Parathyroid adenoma (tissue), 2 donors: ENCODE measurements at regions not wholly inside any gene's neighbourhood (a gene's known extent, or its start where the extent isn't known, plus 50 kb on each side); places are given as distances from the start of the nearest gene placed in this dataset.

Experiments
- H2AFZ ChIP-seq: fragments of 300-600 bp; sonication (generic); one replicate; pipeline ENCODE4 v1.7.0; 2017; ENCODE audit warnings: antibody characterized with exemption, mild to moderate bottlenecking
- H3K27ac ChIP-seq: fragments of 300-600 bp; sonication (generic); one replicate; pipeline ENCODE4 v1.7.0; 2017
- H3K27me3 ChIP-seq: fragments of 300-600 bp; sonication (generic); one replicate; pipeline ENCODE4 v1.7.0; 2017; ENCODE audit warnings: low read length; ENCODE audit not compliant: control insufficient read depth, insufficient read depth
- H3K36me3 ChIP-seq: fragments of 300-600 bp; sonication (generic); one replicate; pipeline ENCODE4 v1.7.0; 2017; ENCODE audit warnings: low read length; ENCODE audit not compliant: control insufficient read depth, insufficient read depth
- H3K4me1 ChIP-seq: fragments of 300-600 bp; sonication (generic); one replicate; pipeline ENCODE4 v1.7.0; 2017; ENCODE audit warnings: control low read depth
- H3K4me2 ChIP-seq: fragments of 300-600 bp; sonication (generic); one replicate; pipeline ENCODE4 v1.7.0; 2017; ENCODE audit warnings: low read length
- H3K4me3 ChIP-seq: fragments of 300-600 bp; sonication (generic); one replicate; pipeline ENCODE4 v1.7.0; 2017; ENCODE audit warnings: low read depth, low read length
- H3K79me2 ChIP-seq: fragments of 300-600 bp; sonication (generic); one replicate; pipeline ENCODE4 v1.7.0; 2017; ENCODE audit warnings: control low read depth
- H3K9ac ChIP-seq: fragments of 300-600 bp; sonication (generic); one replicate; pipeline ENCODE4 v1.7.0; 2017; ENCODE audit warnings: mild to moderate bottlenecking
- H3K9me3 ChIP-seq: fragments of 300-600 bp; sonication (generic); one replicate; pipeline ENCODE4 v1.7.0; 2017; ENCODE audit warnings: low read length; ENCODE audit not compliant: control insufficient read depth
- CTCF ChIP-seq: fragments of 300-600 bp; sonication (generic); IDR thresholded peaks from one replicate; pipeline ENCODE4 v1.7.0; 2017; ENCODE audit warnings: antibody characterized with exemption, mild to moderate bottlenecking
- donor health status: primary hyperparathyroidism.

GRCh38 chr17:73998653-73999645, 204.5 kb upstream of the RPL38 start:
- Histone ChIP-seq H3K9me3 (no peaks in the 10 kb centered on the region), H2AFZ (no peak overlapping the region), H3K36me3 (no peaks in the 10 kb centered on the region), H3K79me2 (no peaks in the 10 kb centered on the region), H3K9ac (no peak overlapping the region), H3K4me3 (no peak overlapping the region), H3K27me3 (no peaks in the 10 kb centered on the region), H3K4me2 (no peak overlapping the region), H3K4me1 (no peaks in the 10 kb centered on the region), H3K27ac (no peak overlapping the region)
- peak; percentile 47 for TF ChIP-seq CTCF

DNA sequence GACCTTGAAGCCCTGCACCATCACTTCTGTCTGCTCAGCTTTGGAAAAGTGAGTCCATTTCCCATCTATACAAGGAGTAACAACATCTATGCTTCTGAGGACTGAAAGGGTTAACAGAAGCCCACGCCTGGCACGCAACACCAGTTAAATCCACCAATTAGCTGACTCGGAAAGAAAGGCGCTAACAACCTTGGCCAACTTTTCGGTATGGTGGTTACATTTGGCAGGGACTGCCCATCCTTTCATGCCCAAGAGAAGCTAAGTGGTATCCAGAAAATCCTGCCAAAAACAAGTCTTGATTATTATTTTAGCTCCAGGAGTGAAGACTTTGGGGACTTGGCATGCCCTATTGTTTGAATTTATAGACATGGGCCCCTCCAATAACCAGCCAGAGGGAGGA, 202.3 kb upstream of the RPL38 start:
- Histone ChIP-seq H3K4me1 (no peaks in the 10 kb centered on the region), H3K9ac (no peak overlapping the region), H3K27me3 (no peaks in the 10 kb centered on the region), H3K36me3 (no peaks in the 10 kb centered on the region), H3K27ac (no peak overlapping the region), H3K4me3 (no peak overlapping the region), H3K4me2 (no peak overlapping the region), H2AFZ (no peak overlapping the region), H3K9me3 (no peaks in the 10 kb centered on the region), H3K79me2 (no peaks in the 10 kb centered on the region)
- no peak for TF ChIP-seq CTCF

GRCh38 chr17:74002241-74002640, 201.2 kb upstream of the RPL38 start:
- Histone ChIP-seq H3K9ac (no peak overlapping the region), H3K27me3 (no peaks in the 10 kb centered on the region), H3K4me3 (no peak overlapping the region), H3K4me1 (no peaks in the 10 kb centered on the region), H3K4me2 (no peak overlapping the region), H3K36me3 (no peaks in the 10 kb centered on the region), H2AFZ (no peak overlapping the region), H3K9me3 (no peaks in the 10 kb centered on the region), H3K79me2 (no peaks in the 10 kb centered on the region), H3K27ac (no peak overlapping the region)
- TF ChIP-seq CTCF = no peak

GRCh38 chr17:74004056-74004455, 199.4 kb upstream of the RPL38 start:
- Histone ChIP-seq H3K79me2 (no peaks in the 10 kb centered on the region), H3K9ac (no peak overlapping the region), H2AFZ (no peak overlapping the region), H3K27me3 (no peaks in the 10 kb centered on the region), H3K9me3 (no peaks in the 10 kb centered on the region), H3K4me2 (no peak overlapping the region), H3K27ac (no peak overlapping the region), H3K4me3 (no peak overlapping the region), H3K36me3 (no peaks in the 10 kb centered on the region), H3K4me1 (no peaks in the 10 kb centered on the region)
- TF ChIP-seq CTCF = no peak

DNA sequence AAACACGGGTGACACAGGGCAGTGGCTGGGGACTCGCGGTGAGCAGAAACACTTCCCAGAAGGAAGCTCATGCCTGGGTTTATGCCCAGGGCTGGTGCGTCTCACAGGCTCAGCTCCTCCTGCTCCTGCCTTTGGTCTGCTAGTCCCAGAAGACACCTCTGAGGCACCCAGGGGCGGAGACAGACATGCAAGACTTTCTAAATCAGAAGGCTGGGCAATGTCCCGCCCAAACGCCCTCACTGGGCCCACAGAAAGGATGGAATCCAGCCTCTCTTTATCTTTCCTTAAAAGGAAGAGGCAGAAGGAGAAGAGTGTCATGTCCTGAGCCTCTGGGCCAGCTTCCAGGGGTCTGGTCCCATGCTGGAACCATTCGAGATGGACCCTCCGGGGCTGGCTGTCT, 197.7 kb upstream of the RPL38 start:
- Histone ChIP-seq H3K4me2 (no peak overlapping the region), H3K36me3 (no peaks in the 10 kb centered on the region), H3K9ac (no peak overlapping the region), H3K27ac (no peak overlapping the region), H3K79me2 (no peaks in the 10 kb centered on the region), H3K9me3 (no peaks in the 10 kb centered on the region), H2AFZ (no peak overlapping the region), H3K4me1 (no peaks in the 10 kb centered on the region), H3K4me3 (no peak overlapping the region), H3K27me3 (no peaks in the 10 kb centered on the region)
- no peak for TF ChIP-seq CTCF
